Coronary artery (tissue), 2 donors: ENCODE measurements at regions not wholly inside any gene's neighbourhood (a gene's known extent, or its start where the extent isn't known, plus 50 kb on each side); places are given as distances from the start of the nearest gene placed in this dataset.

Source experiments
- DNase-seq: peaks from one replicate; pipeline ENCODE4 v3.0.0-alpha.2; 2017; ENCODE audit warnings: low spot score
- H3K27ac ChIP-seq, 2 donors: fragments of 200-600 bp; sonication (generic); one replicate each; pipeline ENCODE4 v1.5.1; 2016 to 2019
- H3K4me3 ChIP-seq: fragments of 200-600 bp; sonication (generic); 2 replicates; pipeline ENCODE4 v1.5.1; 2016; ENCODE audit warnings: mild to moderate bottlenecking, moderate library complexity
- CTCF ChIP-seq: fragments of 200-600 bp; sonication (generic); IDR thresholded peaks from one replicate; pipeline ENCODE4 v1.5.1; 2019; ENCODE audit warnings: antibody characterized with exemption

- no peak for TF ChIP-seq CTCF
- no peak for DNase-seq
- Histone ChIP-seq H3K27ac (no peak overlapping the region), H3K4me3 (no peak overlapping the region)
These were observed 949.7 kb upstream of the RBFOX1 start for GRCh38 chr16:6382924-6383459.

- no peak for TF ChIP-seq CTCF
- no peak for DNase-seq
- Histone ChIP-seq H3K27ac (no peak overlapping the region), H3K4me3 (no peak overlapping the region)
These were observed 950.7 kb upstream of the RBFOX1 start for GRCh38 chr16:6381896-6382295.

- DNase-seq, result no peak
- TF ChIP-seq CTCF, result no peak
- no peak overlapping the region for H3K27ac ChIP-seq
- no peak overlapping the region for H3K4me3 ChIP-seq
These were observed 954.7 kb upstream of the RBFOX1 start for GRCh38 chr16:6377956-6378355.

- Histone ChIP-seq H3K4me3 (no peak overlapping the region), H3K27ac (no peak overlapping the region)
- TF ChIP-seq CTCF, result no peak
- DNase-seq, result no peak
These were observed 957.1 kb upstream of the RBFOX1 start for GRCh38 chr16:6375465-6376075.

GRCh38 chr16:6374821-6375220 lies 957.8 kb upstream of the RBFOX1 start:
- Histone ChIP-seq H3K4me3 (no peak overlapping the region), H3K27ac (no peak overlapping the region)
- no peak for DNase-seq
- no peak for TF ChIP-seq CTCF

- Histone ChIP-seq H3K27ac (no peak overlapping the region), H3K4me3 (no peak overlapping the region)
- DNase-seq, result no peak
- no peak for TF ChIP-seq CTCF
These were observed 967.8 kb upstream of the RBFOX1 start for GRCh38 chr16:6364846-6365245.

GRCh38 chr16:6363896-6364607 lies 968.6 kb upstream of the RBFOX1 start:
- no peak overlapping the region for H3K27ac ChIP-seq
- TF ChIP-seq CTCF, result no peak
- DNase-seq, result no peak
- H3K4me3 ChIP-seq, result no peak overlapping the region
